GM23248 (cell line): ENCODE measurements at regions not wholly inside any gene's neighbourhood (a gene's known extent, or its start where the extent isn't known, plus 50 kb on each side); places are given as distances from the start of the nearest gene placed in this dataset.

Experiments
- EZH2 ChIP-seq: fragments of 200-600 bp; sonication (generic); IDR thresholded peaks from 2 replicates; pipeline ENCODE4 v1.6.1; 2018; ENCODE audit warnings: antibody characterized with exemption, mild to moderate bottlenecking; ENCODE audit not compliant: insufficient read depth, poor library complexity, severe bottlenecking
- EZH2phosphoT487 ChIP-seq: fragments of 200-600 bp; sonication (generic); IDR thresholded peaks from 2 replicates; pipeline ENCODE4 v1.6.1; 2018; ENCODE audit warnings: antibody characterized with exemption, moderate library complexity, mild to moderate bottlenecking, low read depth; ENCODE audit not compliant: insufficient read depth

DNA sequence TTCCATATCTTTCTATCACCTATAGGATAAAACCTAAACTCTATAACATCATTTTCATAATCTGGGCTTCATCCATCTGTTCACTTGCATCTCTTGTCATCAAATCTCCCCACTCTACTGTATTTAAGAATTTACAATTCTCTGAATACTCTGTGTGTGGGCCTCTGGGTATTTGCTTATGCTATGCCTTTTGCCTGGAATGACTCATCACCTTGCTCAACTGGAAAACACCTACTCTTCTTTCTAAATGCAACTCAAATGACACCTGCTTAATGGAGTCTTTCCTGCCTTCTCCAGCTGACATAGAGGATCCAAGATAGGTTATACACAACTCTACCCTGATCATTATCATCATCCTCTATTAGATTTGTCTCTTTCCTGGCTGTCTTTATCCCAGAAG, 421.7 kb downstream of the SPATA31D1 start:
- TF ChIP-seq EZH2 (no peak), EZH2phosphoT487 (no peak)
